ENCODE measurements at regions not wholly inside any gene's neighbourhood (a gene's known extent, or its start where the extent isn't known, plus 50 kb on each side); places are given as distances from the start of the nearest gene placed in this dataset.
"Not testable (repeated sequence)": the region's sequence is repeated elsewhere in the genome, so short reads cannot be mapped to it uniquely, and the experiment has no call there.

GRCh38 chr20:22815603-22816315, 219.4 kb upstream of the SSTR4 start:
- Mint-ChIP-seq H3K9me3 (peaks cover 0 to 5% of the 10 kb centered on the region in 2 donors), H3K27ac (no peak overlapping the region)

GRCh38 chr20:22818636-22819035, 216.5 kb upstream of the SSTR4 start:
- ATAC-seq (no peak), DNase-seq (ENCODE audit: low spot score in 2 of 2) (no peak)
- Mint-ChIP-seq H3K27ac (no peak overlapping the region), H3K36me3 (no peaks in the 10 kb centered on the region), H3K9me3 (peaks cover 0 to 5% of the 10 kb centered on the region in 2 donors)

More at GRCh38 chr20:22815603-22816315, 219.4 kb upstream of the SSTR4 start:
- no peaks in the 10 kb centered on the region for H3K36me3 Mint-ChIP-seq
- ATAC-seq (no peak), DNase-seq (ENCODE audit: low spot score in 2 of 2) (no peak)

DNA sequence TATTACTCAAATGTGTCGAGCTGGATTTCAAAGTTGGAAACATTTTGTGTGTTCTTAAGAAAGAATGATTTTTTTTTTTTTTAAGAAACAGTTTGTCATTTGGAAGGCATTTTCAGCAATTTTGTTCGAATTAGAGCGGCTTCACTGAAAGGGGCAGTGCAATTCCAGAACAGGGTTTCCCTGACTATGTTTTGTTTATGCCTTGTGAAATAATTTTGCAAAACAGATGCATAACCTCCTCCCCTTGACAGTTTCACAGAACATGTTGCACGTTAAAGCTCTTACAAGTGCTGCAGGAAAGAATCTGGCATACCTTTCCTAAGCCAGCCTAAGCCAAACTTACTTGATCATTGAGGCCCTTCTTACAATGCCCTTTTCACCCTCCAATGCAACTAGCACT, 216.0 kb upstream of the SSTR4 start:
- H3K36me3 Mint-ChIP-seq = no peaks in the 10 kb centered on the region
- ATAC-seq (no peak), DNase-seq (ENCODE audit: low spot score in 2 of 2) (no peak)
- H3K27ac Mint-ChIP-seq = no peak overlapping the region
- H3K9me3 Mint-ChIP-seq = peaks cover 0 to 5% of the 10 kb centered on the region in 2 donors

DNA sequence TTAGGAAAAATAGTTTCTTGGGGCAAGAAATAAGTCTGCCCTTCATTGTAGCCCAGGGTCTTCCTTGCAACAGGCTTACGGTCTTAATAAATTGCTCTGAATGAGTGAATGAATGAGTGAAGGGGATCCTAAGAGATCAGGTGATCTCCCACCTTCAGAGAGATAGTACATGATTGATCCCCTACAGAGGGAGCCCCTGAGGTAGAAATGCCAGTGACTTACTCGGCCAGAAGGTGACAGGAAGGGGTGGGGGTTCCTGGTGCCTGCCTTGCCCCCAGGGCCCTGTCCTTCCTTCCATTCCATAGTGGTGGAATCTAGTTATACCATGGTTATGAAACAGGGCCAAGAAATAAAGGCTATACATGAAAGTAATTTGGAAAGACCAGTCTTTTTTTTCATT, 215.3 kb upstream of the SSTR4 start:
- ATAC-seq = no peak

DNA sequence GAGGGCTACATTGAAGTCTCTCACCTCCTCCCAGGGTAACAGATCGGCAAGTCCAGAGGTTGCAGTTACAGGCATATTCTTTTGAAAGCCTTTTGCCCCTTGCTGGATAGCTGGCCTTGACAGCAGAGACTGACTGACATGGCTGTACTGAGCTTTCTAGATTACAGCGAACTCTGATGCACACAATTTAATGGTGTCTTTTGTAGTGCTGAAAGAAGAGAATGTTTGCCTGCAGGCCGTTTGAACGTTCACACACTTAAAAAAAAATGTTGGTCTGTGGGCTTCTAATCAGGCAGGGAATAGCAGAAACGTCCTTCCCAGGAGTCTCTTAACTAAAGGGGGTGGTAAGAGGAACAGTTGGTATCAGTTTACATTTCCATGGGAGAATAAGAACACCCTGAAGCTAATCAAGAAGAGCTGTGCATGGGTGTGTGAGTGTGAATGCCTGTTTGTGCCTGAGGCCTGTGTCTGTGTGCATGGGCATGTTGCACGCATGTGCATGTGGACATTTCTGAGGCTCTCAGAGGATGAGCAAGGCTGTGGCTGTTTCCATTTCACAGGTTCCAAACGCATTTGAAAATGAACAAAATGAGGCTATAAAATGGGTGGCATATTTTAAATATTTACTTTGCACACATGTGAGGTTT, 213.9 kb upstream of the SSTR4 start:
- no peak for DNase-seq (ENCODE audit: low spot score in 2 of 2)
- H3K9me3 Mint-ChIP-seq = peaks cover 0 to 3% of the 10 kb centered on the region in 2 donors

More for the DNA sequence above, 215.3 kb upstream of the SSTR4 start:
- no peak for DNase-seq (ENCODE audit: low spot score in 2 of 2)
- H3K27ac Mint-ChIP-seq = no peak overlapping the region
- no peaks in the 10 kb centered on the region for H3K36me3 Mint-ChIP-seq
- peaks cover 0 to 5% of the 10 kb centered on the region in 2 donors for H3K9me3 Mint-ChIP-seq

GRCh38 chr20:22821796-22822195, 213.3 kb upstream of the SSTR4 start:
- no peaks in the 10 kb centered on the region for H3K9me3 Mint-ChIP-seq
- DNase-seq (ENCODE audit: low spot score in 2 of 2) = no peak
- H3K27ac Mint-ChIP-seq = no peak overlapping the region
- ATAC-seq = no peak
- no peaks in the 10 kb centered on the region for H3K36me3 Mint-ChIP-seq

More for the DNA sequence above, 213.9 kb upstream of the SSTR4 start:
- Mint-ChIP-seq H3K27ac (no peak overlapping the region), H3K36me3 (no peaks in the 10 kb centered on the region)
- no peak for ATAC-seq

DNA sequence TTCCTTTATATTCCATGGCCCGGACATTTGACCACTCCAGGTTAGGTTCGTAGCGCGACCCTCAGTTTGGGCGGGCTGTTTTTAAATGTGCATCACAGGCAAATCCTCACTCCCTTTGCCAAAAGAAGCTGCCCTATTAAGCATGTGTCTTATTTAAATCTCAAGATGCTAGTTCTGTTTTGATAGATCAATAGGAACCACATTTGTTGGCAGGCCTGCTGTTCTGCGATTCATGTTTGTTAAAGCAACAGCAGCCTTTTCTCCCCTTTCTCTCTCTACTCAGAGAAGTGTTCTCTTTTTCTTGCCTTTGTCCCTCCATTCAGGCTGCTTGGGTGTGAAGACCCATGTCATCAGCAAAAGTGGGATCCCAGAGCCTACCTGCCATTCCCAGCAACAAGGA, 212.0 kb upstream of the SSTR4 start:
- Mint-ChIP-seq H3K9me3 (no peaks in the 10 kb centered on the region), H3K27ac (no peak overlapping the region), H3K36me3 (no peaks in the 10 kb centered on the region)
- no peak for DNase-seq (ENCODE audit: low spot score in 2 of 2)
- ATAC-seq = no peak

DNA sequence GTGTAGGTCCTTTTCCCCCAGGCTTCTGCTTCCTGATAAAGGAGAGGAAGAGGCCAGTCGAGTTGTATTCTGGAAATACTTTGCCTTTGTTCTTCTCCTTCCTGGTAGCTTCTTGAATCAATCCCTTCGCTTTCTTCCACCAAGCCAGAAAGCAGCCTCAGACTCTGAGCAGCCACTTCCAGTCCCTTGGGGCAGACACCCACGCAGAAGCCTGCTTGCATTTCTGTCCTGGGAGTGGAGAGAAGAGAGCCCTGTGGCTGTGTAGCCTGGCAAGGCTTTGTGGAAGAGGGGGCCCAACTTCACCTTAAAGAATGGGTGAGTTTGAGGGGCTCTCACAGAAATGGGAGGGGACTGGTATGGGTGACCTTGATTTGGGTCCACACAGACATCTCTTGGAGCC, 211.0 kb upstream of the SSTR4 start:
- H3K27ac Mint-ChIP-seq = no peak overlapping the region

GRCh38 chr20:22825076-22825475, 210.0 kb upstream of the SSTR4 start:
- ATAC-seq (no peak), DNase-seq (ENCODE audit: low spot score in 2 of 2) (no peak)
- Mint-ChIP-seq H3K36me3 (no peaks in the 10 kb centered on the region), H3K9me3 (peaks cover 0 to 4% of the 10 kb centered on the region in 2 donors), H3K27ac (no peak overlapping the region)

More for the DNA sequence above, 211.0 kb upstream of the SSTR4 start:
- Mint-ChIP-seq H3K36me3 (no peaks in the 10 kb centered on the region), H3K9me3 (no peaks in the 10 kb centered on the region)
- DNase-seq (ENCODE audit: low spot score in 2 of 2) = no peak
- no peak for ATAC-seq

DNA sequence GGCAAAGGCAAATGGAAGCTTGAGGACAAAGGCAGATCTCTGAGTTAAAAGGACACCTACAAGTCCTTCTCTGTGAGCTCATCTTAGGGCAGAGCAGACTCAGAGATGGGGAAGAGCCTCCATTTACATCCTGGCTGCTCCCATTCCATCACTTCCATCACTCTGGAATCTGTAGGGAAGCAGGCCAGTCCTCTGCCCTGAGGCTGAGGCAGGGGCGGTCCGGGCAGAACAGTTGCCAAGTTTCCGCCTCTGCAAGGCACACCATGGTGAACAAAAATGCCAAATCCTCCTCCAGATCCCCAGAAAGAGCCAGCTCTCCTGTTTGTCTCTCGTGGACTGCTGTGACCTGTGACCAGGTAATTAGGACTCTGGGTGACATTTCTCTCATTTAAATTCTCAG, 209.6 kb upstream of the SSTR4 start:
- peaks cover 0 to 4% of the 10 kb centered on the region in 2 donors for H3K9me3 Mint-ChIP-seq
- ATAC-seq (no peak), DNase-seq (ENCODE audit: low spot score in 2 of 2) (no peak)
- no peak overlapping the region for H3K27ac Mint-ChIP-seq
- no peaks in the 10 kb centered on the region for H3K36me3 Mint-ChIP-seq

GRCh38 chr20:22826306-22827230, 208.5 kb upstream of the SSTR4 start:
- Mint-ChIP-seq H3K27ac (no peak overlapping the region), H3K9me3 (peaks cover 0 to 6% of the 10 kb centered on the region in 2 donors)
- ATAC-seq = no peak

DNA sequence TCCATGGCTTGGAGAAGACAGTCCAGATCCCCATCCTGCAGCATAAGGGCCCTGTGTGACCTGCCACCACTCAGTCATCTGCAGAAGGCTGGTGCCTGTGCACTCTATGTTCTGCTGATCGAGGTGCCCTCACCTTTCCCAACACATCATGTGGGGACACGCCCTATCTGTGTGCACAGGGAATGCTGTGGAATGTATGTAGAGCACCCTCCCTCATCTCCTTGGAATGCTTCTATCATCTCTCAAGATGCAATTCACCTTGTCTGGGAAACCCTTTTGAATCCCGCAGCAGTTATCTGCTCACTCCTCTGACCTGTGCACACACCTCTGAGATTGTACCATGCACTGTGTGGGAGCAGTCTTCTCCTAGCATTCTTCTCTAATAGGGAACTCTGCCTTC, 207.2 kb upstream of the SSTR4 start:
- Mint-ChIP-seq H3K27ac (no peak overlapping the region), H3K36me3 (no peaks in the 10 kb centered on the region), H3K9me3 (peaks cover 0 to 7% of the 10 kb centered on the region in 2 donors)
- ATAC-seq = no peak
- DNase-seq (ENCODE audit: low spot score in 2 of 2) = no peak

More at GRCh38 chr20:22826306-22827230, 208.5 kb upstream of the SSTR4 start:
- no peaks in the 10 kb centered on the region for H3K36me3 Mint-ChIP-seq
- no peak for DNase-seq (ENCODE audit: low spot score in 2 of 2)

DNA sequence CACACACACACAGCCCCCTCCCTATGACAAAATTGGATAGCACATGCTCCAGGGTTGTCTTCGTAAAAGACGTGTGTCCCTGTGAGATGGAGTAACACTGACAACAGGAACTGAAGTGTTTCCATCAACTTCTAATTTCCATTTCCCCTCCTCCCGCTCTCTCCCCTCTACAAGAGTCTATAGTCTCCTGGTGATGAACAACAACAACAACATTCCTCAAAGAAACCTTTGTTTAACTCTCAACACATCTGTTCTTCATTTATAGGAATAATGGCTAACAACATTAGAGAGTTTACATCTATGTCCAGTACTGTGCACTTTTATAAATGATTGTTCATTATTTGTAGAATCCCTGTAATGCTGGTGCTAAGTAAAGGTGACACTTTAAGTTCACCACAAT, 205.8 kb upstream of the SSTR4 start:
- Mint-ChIP-seq H3K27ac (no peak overlapping the region), H3K36me3 (no peaks in the 10 kb centered on the region), H3K9me3 (peaks cover 5 to 7% of the 10 kb centered on the region in 2 donors)
- DNase-seq (ENCODE audit: low spot score in 2 of 2) (no peak), ATAC-seq (no peak)

GRCh38 chr20:22830138-22830537, 205.0 kb upstream of the SSTR4 start:
- H3K9me3 Mint-ChIP-seq = peaks cover 5 to 7% of the 10 kb centered on the region in 2 donors
- DNase-seq (ENCODE audit: low spot score in 2 of 2) = no peak
- ATAC-seq = no peak
- H3K36me3 Mint-ChIP-seq = no peaks in the 10 kb centered on the region
- no peak overlapping the region for H3K27ac Mint-ChIP-seq

GRCh38 chr20:22830715-22831114, 204.4 kb upstream of the SSTR4 start:
- H3K9me3 Mint-ChIP-seq; DNase-seq (ENCODE audit: low spot score in 2 of 2); ATAC-seq; H3K36me3 Mint-ChIP-seq; H3K27ac Mint-ChIP-seq: not testable (repeated sequence)

DNA sequence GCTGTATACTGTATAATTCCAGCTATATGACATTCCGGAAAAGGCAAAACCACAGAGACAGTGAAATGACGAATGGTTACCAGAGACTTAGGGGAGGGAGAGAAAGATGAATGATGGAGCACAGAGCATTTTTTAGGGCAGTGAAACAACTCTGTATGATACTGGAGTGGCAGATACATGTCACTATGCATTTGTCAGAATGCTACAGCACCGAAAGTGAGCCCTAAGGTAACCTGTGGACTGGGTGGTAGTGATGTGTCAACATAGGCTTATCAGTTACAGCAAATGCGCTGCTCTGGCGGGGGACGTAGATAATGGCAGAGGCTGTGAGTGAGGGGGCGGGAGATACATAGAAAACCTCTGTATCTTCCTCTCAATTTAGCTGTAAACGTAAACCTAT, 201.3 kb upstream of the SSTR4 start:
- Mint-ChIP-seq H3K27ac (no peak overlapping the region), H3K36me3 (no peaks in the 10 kb centered on the region), H3K9me3 (peaks cover 5 to 7% of the 10 kb centered on the region in 2 donors)
- no peak for ATAC-seq
- no peak for DNase-seq (ENCODE audit: low spot score in 2 of 2)
